IMR-90 (cell line): ENCODE measurements at regions not wholly inside any gene's neighbourhood (a gene's known extent, or its start where the extent isn't known, plus 50 kb on each side); places are given as distances from the start of the nearest gene placed in this dataset.

ENCODE experiments used
- ATAC-seq: fragments of 200-7000 bp; cut with Tn5 transposase; 2 replicates; pipeline ENCODE4 v1.9.1; 2020; ENCODE audit warnings: low read depth, mild to moderate bottlenecking, moderate library complexity
- BruUV-seq: library from RNA; stranded (reverse); fragments of 400-500 nt; replicated peaks from 2 replicates; lab custom pipeline; 2021; lab: Mats Ljungman, UMichigan
- CTCF ChIA-PET: fragments of 300-600 bp; formaldehyde crosslinking; extraction: SDS; loops from one replicate; lab custom pipeline; 2021; ENCODE audit warnings: antibody characterized with exemption; lab: Yijun Ruan, JAX
- POLR2A ChIA-PET: fragments of 300-600 bp; sonication (Branson Sonifier 250); formaldehyde crosslinking; loops from one replicate; lab custom pipeline; 2022; ENCODE audit warnings: antibody characterized with exemption; ENCODE audit not compliant: unreplicated experiment; lab: Charles Lee
- DNase-seq: peaks from one replicate; pipeline ENCODE4 v3.0.0; 2013
- H2AFZ ChIP-seq: replicated peaks from 2 replicates; pipeline ENCODE3; 2013; ENCODE audit warnings: low read length, mild to moderate bottlenecking; ENCODE audit not compliant: poor library complexity
- H2AK5ac ChIP-seq: 2 replicates; pipeline ENCODE4 v1.6.1; 2013; ENCODE audit warnings: low read depth, low read length, inconsistent platforms
- H2AK9ac ChIP-seq: replicated peaks from 2 replicates; pipeline ENCODE3; 2013; ENCODE audit warnings: mild to moderate bottlenecking, low read depth, low read length, moderate library complexity; ENCODE audit not compliant: poor library complexity
- H2BK120ac ChIP-seq: 2 replicates; pipeline ENCODE4 v1.6.1; 2013; ENCODE audit warnings: low read depth, low read length, inconsistent platforms
- H2BK15ac ChIP-seq: 3 replicates; pipeline ENCODE4 v1.6.1; 2013; ENCODE audit warnings: low read depth, low read length, inconsistent platforms
- H2BK20ac ChIP-seq: 2 replicates; pipeline ENCODE4 v1.6.1; 2013; ENCODE audit warnings: low read depth, mild to moderate bottlenecking, inconsistent platforms, low read length, moderate library complexity
- H2BK5ac ChIP-seq: 2 replicates; pipeline ENCODE4 v1.6.1; 2013; ENCODE audit warnings: mild to moderate bottlenecking, low read depth, low read length, inconsistent platforms; ENCODE audit not compliant: poor library complexity, severe bottlenecking
- H3K14ac ChIP-seq: replicated peaks from 2 replicates; pipeline ENCODE4 v1.6.1; 2013; ENCODE audit warnings: low read depth, low read length, inconsistent platforms
- H3K18ac ChIP-seq: 2 replicates; pipeline ENCODE4 v1.6.1; 2013; ENCODE audit warnings: low read depth, low read length, control low read depth
- H3K23ac ChIP-seq: 2 replicates; pipeline ENCODE4 v1.6.1; 2013; ENCODE audit warnings: low read depth, low read length, inconsistent platforms
- H3K27ac ChIP-seq: 2 replicates; pipeline ENCODE4 v1.5.1; 2013; ENCODE audit warnings: mild to moderate bottlenecking, control low read depth, low read length; ENCODE audit not compliant: insufficient read depth
- H3K27me3 ChIP-seq: 2 replicates; pipeline ENCODE4 v1.6.1; 2013; ENCODE audit warnings: low read length; ENCODE audit not compliant: control insufficient read depth, insufficient read depth
- H3K36me3 ChIP-seq: 2 replicates; pipeline ENCODE4 v1.6.1; 2013; ENCODE audit warnings: low read length, mixed read lengths; ENCODE audit not compliant: control insufficient read depth, insufficient read depth
- H3K4ac ChIP-seq: 2 replicates; pipeline ENCODE4 v1.6.1; 2013; ENCODE audit warnings: low read depth, low read length, inconsistent platforms
- H3K4me1 ChIP-seq: 2 replicates; pipeline ENCODE4 v1.6.1; 2013; ENCODE audit warnings: low read length, mixed read lengths; ENCODE audit not compliant: control insufficient read depth, insufficient read depth
- H3K4me2 ChIP-seq: 2 replicates; pipeline ENCODE4 v1.6.1; 2013; ENCODE audit warnings: low read depth, mild to moderate bottlenecking, control low read depth, low read length, moderate library complexity
- H3K4me3 ChIP-seq: 2 replicates; pipeline ENCODE4 v1.5.1; 2013; ENCODE audit warnings: low read depth, mild to moderate bottlenecking, control low read depth, low read length, moderate library complexity; ENCODE audit not compliant: insufficient read depth
- H3K56ac ChIP-seq: 2 replicates; pipeline ENCODE4 v1.6.1; 2013; ENCODE audit warnings: low read length, inconsistent platforms; ENCODE audit not compliant: insufficient read depth; ENCODE audit errors: extremely low read depth
- H3K79me1 ChIP-seq, 2 experiments: 2 replicates each; pipeline ENCODE4 v1.6.1; 2013; ENCODE audit warnings: low read length in 2 of 2, inconsistent platforms in 1 of 2, low read depth in 1 of 2
- H3K9ac ChIP-seq: 2 replicates; pipeline ENCODE4 v1.6.1; 2013; ENCODE audit warnings: low read depth, low read length, control low read depth
- H3K9me1 ChIP-seq: 2 replicates; pipeline ENCODE4 v1.6.1; 2013; ENCODE audit warnings: low read length, inconsistent platforms; ENCODE audit not compliant: insufficient read depth
- H3K9me3 ChIP-seq: 2 replicates; pipeline ENCODE4 v1.6.1; 2013; ENCODE audit warnings: low read length; ENCODE audit not compliant: control insufficient read depth, insufficient read depth
- H4K20me1 ChIP-seq: 2 replicates; pipeline ENCODE4 v1.6.1; 2013; ENCODE audit warnings: low read length, inconsistent platforms; ENCODE audit not compliant: insufficient read depth
- H4K5ac ChIP-seq: 2 replicates; pipeline ENCODE4 v1.6.1; 2013; ENCODE audit warnings: mild to moderate bottlenecking, low read depth, low read length, control low read depth
- H4K8ac ChIP-seq, 2 experiments: 2 replicates each; pipeline ENCODE4 v1.6.1; 2013; ENCODE audit warnings: low read depth in 2 of 2, low read length in 2 of 2, control low read depth in 1 of 2, inconsistent platforms in 1 of 2
- H4K91ac ChIP-seq: 2 replicates; pipeline ENCODE4 v1.6.1; 2013; ENCODE audit warnings: low read depth, low read length, inconsistent platforms; ENCODE audit not compliant: insufficient read depth
- FOS ChIP-seq: fragments of 150-350 bp; IDR thresholded peaks from 2 replicates; pipeline ENCODE4 v1.6.1; 2016; ENCODE audit warnings: low read depth, low read length
- NFE2L2 ChIP-seq: fragments of 150-350 bp; IDR thresholded peaks from 2 replicates; pipeline ENCODE4 v1.6.1; 2016; ENCODE audit warnings: low read depth, mild to moderate bottlenecking, low read length
- POLR2A ChIP-seq: IDR thresholded peaks from 2 replicates; pipeline ENCODE4 v1.6.1; 2012; ENCODE audit warnings: mild to moderate bottlenecking, low read depth, low read length
- RAD21 ChIP-seq: IDR thresholded peaks from 2 replicates; pipeline ENCODE4 v1.6.1; 2012; ENCODE audit warnings: low read length, improper control_type of control experiment
- WGBS, 2 experiments: methylation state at CpG; one replicate each; pipeline versions ENCODE4 v1.1.5 to v1.1.7; 2013; ENCODE audit warnings: missing lambda C conversion rate in 2 of 2; ENCODE audit not compliant: insufficient read length in 1 of 2; ENCODE audit errors: extremely low coverage in 2 of 2; 5-methylcytosine and 5-hydroxymethylcytosine counted together
- dilution Hi-C: fragments of 300-500 bp; cut with HindIII; formaldehyde crosslinking; loops from one replicate; pipeline ENCODE4 v1.14.3; 2018; ENCODE audit warnings: low sequenced_read_pairs; ENCODE audit not compliant: unreplicated experiment
- in situ Hi-C: fragments of 300-500 bp; cut with MboI; formaldehyde crosslinking; loops from 3 replicates; pipeline ENCODE4 v1.14.3; 2019; ENCODE audit warnings: low sequenced_read_pairs, inconsistent platforms, mixed read lengths
- intact Hi-C: fragments of 100-400 bp; cut with micrococcal nuclease; formaldehyde crosslinking; loops from 2 replicates; pipeline ENCODE4 v1.10.0; 2022

- no peak overlapping the region for H2AK9ac ChIP-seq
- H3K36me3 ChIP-seq = no peaks in the 10 kb centered on the region
- TF ChIP-seq FOS (no peak), POLR2A (no peak), RAD21 (no peak), NFE2L2 (no peak)
- no peak for DNase-seq
- H3K4me1 ChIP-seq = no peaks in the 10 kb centered on the region
- H4K91ac ChIP-seq = no peak overlapping the region
- ATAC-seq = no peak
- no peak overlapping the region for H3K23ac ChIP-seq
- H3K9ac ChIP-seq = no peak overlapping the region
- H2BK120ac ChIP-seq = no peak overlapping the region
- no peak overlapping the region for H2BK5ac ChIP-seq
- H3K4me3 ChIP-seq = no peak overlapping the region
- no peak overlapping the region for H2BK15ac ChIP-seq
- no peaks in the 10 kb centered on the region; the same call in 1 of the 2 replicates for H3K9me3 ChIP-seq
- H3K27me3 ChIP-seq = no peaks in the 10 kb centered on the region
- no peaks in the 10 kb centered on the region for H3K9me1 ChIP-seq
- no peak overlapping the region for H2BK20ac ChIP-seq
- H2AK5ac ChIP-seq = no peak overlapping the region
- in situ Hi-C loops = no loop called here
- intact Hi-C loops = loop anchor here (10.0 kb wide), 1 partner anchor 258 kb away; no protein-coding TSS in a partner anchor
- H2AFZ ChIP-seq = no peak overlapping the region
- no TSS peak for BruUV-seq
- CTCF ChIA-PET = no interaction called here
- 50% methylated on average over 1 of the region's 3 CpGs; no CpG with 5 or more reads in 1 of the 2 experiments for WGBS, 2 experiments
- no peak overlapping the region for H3K27ac ChIP-seq
- POLR2A ChIA-PET = no interaction called here
- no peak overlapping the region for H4K8ac ChIP-seq
- no peak overlapping the region for H3K14ac ChIP-seq
- no peaks in the 10 kb centered on the region for H4K20me1 ChIP-seq
- dilution Hi-C loops = no loop called here
- no peak overlapping the region for H3K56ac ChIP-seq
- no peak overlapping the region for H3K18ac ChIP-seq
- H3K4me2 ChIP-seq = no peak overlapping the region
- no peak overlapping the region for H3K4ac ChIP-seq
- no peaks in the 10 kb centered on the region for H3K79me1 ChIP-seq
- H4K5ac ChIP-seq = no peak overlapping the region
Observed at GRCh38 chr10:117472872-117473271, 69.7 kb upstream of the EMX2 start.
